ENCODE measurements at regions not wholly inside any gene's neighbourhood (a gene's known extent, or its start where the extent isn't known, plus 50 kb on each side); places are given as distances from the start of the nearest gene placed in this dataset.

DNA sequence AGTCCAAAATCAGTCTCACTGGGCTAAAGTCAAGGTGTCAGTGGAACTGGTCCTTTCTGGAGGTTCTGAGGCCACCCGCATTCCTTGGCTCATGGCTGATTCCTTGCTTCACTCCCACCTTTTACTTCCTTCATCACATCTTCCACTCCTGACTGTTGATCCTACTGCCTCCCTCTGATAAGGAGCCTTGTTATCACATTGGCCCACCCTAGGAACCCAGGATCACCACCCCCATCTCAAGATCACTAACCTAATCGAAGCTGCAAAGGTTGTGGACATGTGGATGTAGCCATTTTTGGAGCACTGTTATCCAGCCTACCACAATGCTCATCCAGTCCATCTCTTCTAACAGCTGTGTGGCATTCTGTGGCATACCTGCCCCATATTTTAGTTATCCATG is 87.2 kb downstream of the TNFAIP3 start:
- TF ChIP-seq CEBPB (IDR thresholded peaks at IDR 0.05) (no peak), TCF12 (IDR thresholded peaks at IDR 0.05; ENCODE audit: low read depth) (no peak), EP300 (IDR thresholded peaks at IDR 0.05; ENCODE audit: borderline replicate concordance) (no peak), YY1 (IDR thresholded peaks at IDR 0.05; ENCODE audit: low read depth) (no peak), EGR1 (IDR thresholded peaks at IDR 0.05) (no peak), FOXM1 (IDR thresholded peaks at IDR 0.05; ENCODE audit: borderline replicate concordance, low read depth) (no peak)
- TF ChIP-seq, protein P1, sequence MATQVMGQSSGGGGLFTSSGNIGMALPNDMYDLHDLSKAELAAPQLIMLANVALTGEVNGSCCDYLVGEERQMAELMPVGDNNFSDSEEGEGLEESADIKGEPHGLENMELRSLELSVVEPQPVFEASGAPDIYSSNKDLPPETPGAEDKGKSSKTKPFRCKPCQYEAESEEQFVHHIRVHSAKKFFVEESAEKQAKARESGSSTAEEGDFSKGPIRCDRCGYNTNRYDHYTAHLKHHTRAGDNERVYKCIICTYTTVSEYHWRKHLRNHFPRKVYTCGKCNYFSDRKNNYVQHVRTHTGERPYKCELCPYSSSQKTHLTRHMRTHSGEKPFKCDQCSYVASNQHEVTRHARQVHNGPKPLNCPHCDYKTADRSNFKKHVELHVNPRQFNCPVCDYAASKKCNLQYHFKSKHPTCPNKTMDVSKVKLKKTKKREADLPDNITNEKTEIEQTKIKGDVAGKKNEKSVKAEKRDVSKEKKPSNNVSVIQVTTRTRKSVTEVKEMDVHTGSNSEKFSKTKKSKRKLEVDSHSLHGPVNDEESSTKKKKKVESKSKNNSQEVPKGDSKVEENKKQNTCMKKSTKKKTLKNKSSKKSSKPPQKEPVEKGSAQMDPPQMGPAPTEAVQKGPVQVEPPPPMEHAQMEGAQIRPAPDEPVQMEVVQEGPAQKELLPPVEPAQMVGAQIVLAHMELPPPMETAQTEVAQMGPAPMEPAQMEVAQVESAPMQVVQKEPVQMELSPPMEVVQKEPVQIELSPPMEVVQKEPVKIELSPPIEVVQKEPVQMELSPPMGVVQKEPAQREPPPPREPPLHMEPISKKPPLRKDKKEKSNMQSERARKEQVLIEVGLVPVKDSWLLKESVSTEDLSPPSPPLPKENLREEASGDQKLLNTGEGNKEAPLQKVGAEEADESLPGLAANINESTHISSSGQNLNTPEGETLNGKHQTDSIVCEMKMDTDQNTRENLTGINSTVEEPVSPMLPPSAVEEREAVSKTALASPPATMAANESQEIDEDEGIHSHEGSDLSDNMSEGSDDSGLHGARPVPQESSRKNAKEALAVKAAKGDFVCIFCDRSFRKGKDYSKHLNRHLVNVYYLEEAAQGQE (IDR thresholded peaks at IDR 0.05; ENCODE audit: low read depth): no peak

Data from Ishikawa (cell line).